ENCODE measurements at regions not wholly inside any gene's neighbourhood (a gene's known extent, or its start where the extent isn't known, plus 50 kb on each side); places are given as distances from the start of the nearest gene placed in this dataset.
"Not testable (repeated sequence)": the region's sequence is repeated elsewhere in the genome, so short reads cannot be mapped to it uniquely, and the experiment has no call there.

- H3K4ac ChIP-seq (ENCODE audit: low read depth in 1 of 2, low read length in 2 of 2); H3K4me2 ChIP-seq (ENCODE audit: low read length, poor library complexity, severe bottlenecking); H3K18ac ChIP-seq (ENCODE audit: low read depth in 1 of 2, low read length in 2 of 2); H3K9ac ChIP-seq (ENCODE audit: low read length); H3K4me1 ChIP-seq (ENCODE audit: control insufficient read depth, insufficient read depth, low read depth, low read length); H2AK5ac ChIP-seq (ENCODE audit: low read length, severe bottlenecking); H4K8ac ChIP-seq (ENCODE audit: low read length); H2BK120ac ChIP-seq (ENCODE audit: low read depth, low read length); H3K9me3 ChIP-seq (ENCODE audit: control insufficient read depth, low read length); H2BK5ac ChIP-seq (ENCODE audit: low read depth, low read length, poor library complexity, severe bottlenecking); H3K36me3 ChIP-seq (ENCODE audit: control insufficient read depth in 1 of 2, insufficient read depth in 2 of 2, low read depth in 1 of 2, low read length in 2 of 2); H2BK12ac ChIP-seq (ENCODE audit: low read length in 2 of 2); H3K27ac ChIP-seq (ENCODE audit: low read length, poor library complexity, severe bottlenecking); H2BK15ac ChIP-seq (ENCODE audit: low read depth, poor library complexity, severe bottlenecking); H3K23ac ChIP-seq (ENCODE audit: low read length in 2 of 2); H4K91ac ChIP-seq (ENCODE audit: low read length); H3K4me3 ChIP-seq (ENCODE audit: insufficient read depth in 1 of 2, low read depth in 1 of 2, low read length in 2 of 2); H3K14ac ChIP-seq (ENCODE audit: low read length in 2 of 2); H3K79me1 ChIP-seq (replicated peaks; ENCODE audit: low read length, poor library complexity, severe bottlenecking); H2AFZ ChIP-seq (ENCODE audit: low read depth, low read length): not testable (repeated sequence)
- peak; percentile 53 for DNase-seq
- 54% methylated on average over 9 of the region's 13 CpGs for WGBS
- peaks cover 11 to 18% of the 10 kb centered on the region in 2 experiments for H3K27me3 ChIP-seq (ENCODE audit: control insufficient read depth in 1 of 2, insufficient read depth in 1 of 2, low read length in 2 of 2)
These were observed 202.3 kb downstream of the TBC1D2B start for GRCh38 chr15:77875066-77875721.

- H3K79me1 ChIP-seq (replicated peaks; ENCODE audit: low read length, poor library complexity, severe bottlenecking) = no peaks in the 10 kb centered on the region
- peaks cover 11 to 28% of the 10 kb centered on the region in 2 experiments for H3K27me3 ChIP-seq (ENCODE audit: control insufficient read depth in 1 of 2, insufficient read depth in 1 of 2, low read length in 2 of 2)
- H3K23ac ChIP-seq (ENCODE audit: low read length in 2 of 2) = no peak overlapping the region
- 69% methylated on average over 4 of the region's 4 CpGs for WGBS
- H3K14ac ChIP-seq (ENCODE audit: low read length in 2 of 2) = no peak overlapping the region
- no peak overlapping the region for H3K4ac ChIP-seq (ENCODE audit: low read depth in 1 of 2, low read length in 2 of 2)
- H3K4me2 ChIP-seq (ENCODE audit: low read length, poor library complexity, severe bottlenecking) = no peak overlapping the region
- H3K18ac ChIP-seq (ENCODE audit: low read depth in 1 of 2, low read length in 2 of 2) = no peak overlapping the region
- no peak overlapping the region for H4K91ac ChIP-seq (ENCODE audit: low read length)
- H2BK5ac ChIP-seq (ENCODE audit: low read depth, low read length, poor library complexity, severe bottlenecking) = no peak overlapping the region
- no peak overlapping the region for H3K27ac ChIP-seq (ENCODE audit: low read length, poor library complexity, severe bottlenecking)
- no peak overlapping the region for H2AFZ ChIP-seq (ENCODE audit: low read depth, low read length)
- peaks cover 0 to under 1% of the 10 kb centered on the region in 2 experiments for H3K36me3 ChIP-seq (ENCODE audit: control insufficient read depth in 1 of 2, insufficient read depth in 2 of 2, low read depth in 1 of 2, low read length in 2 of 2)
- H3K4me3 ChIP-seq (ENCODE audit: insufficient read depth in 1 of 2, low read depth in 1 of 2, low read length in 2 of 2) = no peak overlapping the region
- H2BK12ac ChIP-seq (ENCODE audit: low read length in 2 of 2) = no peak overlapping the region
- no peaks in the 10 kb centered on the region for H3K9me3 ChIP-seq (ENCODE audit: control insufficient read depth, low read length)
- H2BK120ac ChIP-seq (ENCODE audit: low read depth, low read length) = no peak overlapping the region
- no peak overlapping the region for H2BK15ac ChIP-seq (ENCODE audit: low read depth, poor library complexity, severe bottlenecking)
- DNase-seq = no peak
- no peak overlapping the region for H2AK5ac ChIP-seq (ENCODE audit: low read length, severe bottlenecking)
- peaks cover 18% of the 10 kb centered on the region for H3K4me1 ChIP-seq (ENCODE audit: control insufficient read depth, insufficient read depth, low read depth, low read length)
- no peak overlapping the region for H3K9ac ChIP-seq (ENCODE audit: low read length)
- no peak overlapping the region for H4K8ac ChIP-seq (ENCODE audit: low read length)
These were observed 203.4 kb downstream of the TBC1D2B start for GRCh38 chr15:77874063-77874462.

GRCh38 chr15:77872521-77873425 lies 204.7 kb downstream of the TBC1D2B start:
- not testable (repeated sequence) for H3K4me3 ChIP-seq (ENCODE audit: insufficient read depth in 1 of 2, low read depth in 1 of 2, low read length in 2 of 2); H4K8ac ChIP-seq (ENCODE audit: low read length); H3K36me3 ChIP-seq (ENCODE audit: control insufficient read depth in 1 of 2, insufficient read depth in 2 of 2, low read depth in 1 of 2, low read length in 2 of 2); H3K79me1 ChIP-seq (replicated peaks; ENCODE audit: low read length, poor library complexity, severe bottlenecking); H3K18ac ChIP-seq (ENCODE audit: low read depth in 1 of 2, low read length in 2 of 2); DNase-seq; H3K4me2 ChIP-seq (ENCODE audit: low read length, poor library complexity, severe bottlenecking); H3K4ac ChIP-seq (ENCODE audit: low read depth in 1 of 2, low read length in 2 of 2); H3K27ac ChIP-seq (ENCODE audit: low read length, poor library complexity, severe bottlenecking); H2AFZ ChIP-seq (ENCODE audit: low read depth, low read length); H2BK5ac ChIP-seq (ENCODE audit: low read depth, low read length, poor library complexity, severe bottlenecking); H4K91ac ChIP-seq (ENCODE audit: low read length); H3K9me3 ChIP-seq (ENCODE audit: control insufficient read depth, low read length); H2BK15ac ChIP-seq (ENCODE audit: low read depth, poor library complexity, severe bottlenecking); H2BK120ac ChIP-seq (ENCODE audit: low read depth, low read length); H3K9ac ChIP-seq (ENCODE audit: low read length); H2BK12ac ChIP-seq (ENCODE audit: low read length in 2 of 2); H2AK5ac ChIP-seq (ENCODE audit: low read length, severe bottlenecking)
- H3K23ac ChIP-seq (ENCODE audit: low read length in 2 of 2) = peak overlapping the region in 1 of 2 experiments; percentile 70
- H3K14ac ChIP-seq (ENCODE audit: low read length in 2 of 2) = peak overlapping the region in 1 of 2 experiments; percentile 76
- peaks cover 11 to 34% of the 10 kb centered on the region in 2 experiments for H3K27me3 ChIP-seq (ENCODE audit: control insufficient read depth in 1 of 2, insufficient read depth in 1 of 2, low read length in 2 of 2)
- H3K4me1 ChIP-seq (ENCODE audit: control insufficient read depth, insufficient read depth, low read depth, low read length) = peaks cover 22% of the 10 kb centered on the region
- 68% methylated on average over 18 of the region's 18 CpGs for WGBS

GRCh38 chr15:77871852-77872371 lies 205.6 kb downstream of the TBC1D2B start:
- Histone ChIP-seq H3K18ac (ENCODE audit: low read depth in 1 of 2, low read length in 2 of 2) (no peak overlapping the region), H3K23ac (ENCODE audit: low read length in 2 of 2) (peak overlapping the region in 1 of 2 experiments; percentile 70), H3K36me3 (ENCODE audit: control insufficient read depth in 1 of 2, insufficient read depth in 2 of 2, low read depth in 1 of 2, low read length in 2 of 2) (peaks cover 0 to 3% of the 10 kb centered on the region in 2 experiments), H3K27me3 (ENCODE audit: control insufficient read depth in 1 of 2, insufficient read depth in 1 of 2, low read length in 2 of 2) (peaks cover 11 to 43% of the 10 kb centered on the region in 2 experiments), H2AFZ (ENCODE audit: low read depth, low read length) (no peak overlapping the region), H2BK12ac (ENCODE audit: low read length in 2 of 2) (no peak overlapping the region), H2BK15ac (ENCODE audit: low read depth, poor library complexity, severe bottlenecking) (no peak overlapping the region), H4K91ac (ENCODE audit: low read length) (peak overlapping the region; percentile 7), H2BK120ac (ENCODE audit: low read depth, low read length) (no peak overlapping the region), H2BK5ac (ENCODE audit: low read depth, low read length, poor library complexity, severe bottlenecking) (no peak overlapping the region), H3K14ac (ENCODE audit: low read length in 2 of 2) (peak overlapping the region in 1 of 2 experiments; percentile 76), H3K4me3 (ENCODE audit: insufficient read depth in 1 of 2, low read depth in 1 of 2, low read length in 2 of 2) (no peak overlapping the region), H3K9me3 (ENCODE audit: control insufficient read depth, low read length) (no peaks in the 10 kb centered on the region), H4K8ac (ENCODE audit: low read length) (no peak overlapping the region), H3K9ac (ENCODE audit: low read length) (no peak overlapping the region), H2AK5ac (ENCODE audit: low read length, severe bottlenecking) (no peak overlapping the region), H3K4me2 (ENCODE audit: low read length, poor library complexity, severe bottlenecking) (no peak overlapping the region), H3K4ac (ENCODE audit: low read depth in 1 of 2, low read length in 2 of 2) (no peak overlapping the region), H3K27ac (ENCODE audit: low read length, poor library complexity, severe bottlenecking) (no peak overlapping the region), H3K4me1 (ENCODE audit: control insufficient read depth, insufficient read depth, low read depth, low read length) (peaks cover 28% of the 10 kb centered on the region), H3K79me1 (replicated peaks; ENCODE audit: low read length, poor library complexity, severe bottlenecking) (no peaks in the 10 kb centered on the region)
- WGBS = 82% methylated on average over 8 of the region's 11 CpGs
- DNase-seq = no peak
